GM10266 (cell line): ENCODE measurements at regions not wholly inside any gene's neighbourhood (a gene's known extent, or its start where the extent isn't known, plus 50 kb on each side); places are given as distances from the start of the nearest gene placed in this dataset.

Experiments used
- DNase-seq: peaks from one replicate; pipeline ENCODE4 v3.0.0; 2012; ENCODE audit errors: extremely low spot score
- TF ChIP-seq, protein P1 (sequence below): IDR thresholded peaks from 2 replicates; pipeline ENCODE4 v1.5.1; 2012; ENCODE audit warnings: mild to moderate bottlenecking, low read depth; ENCODE audit not compliant: control insufficient read depth, insufficient read depth; ENCODE audit errors: missing control alignments

DNA sequence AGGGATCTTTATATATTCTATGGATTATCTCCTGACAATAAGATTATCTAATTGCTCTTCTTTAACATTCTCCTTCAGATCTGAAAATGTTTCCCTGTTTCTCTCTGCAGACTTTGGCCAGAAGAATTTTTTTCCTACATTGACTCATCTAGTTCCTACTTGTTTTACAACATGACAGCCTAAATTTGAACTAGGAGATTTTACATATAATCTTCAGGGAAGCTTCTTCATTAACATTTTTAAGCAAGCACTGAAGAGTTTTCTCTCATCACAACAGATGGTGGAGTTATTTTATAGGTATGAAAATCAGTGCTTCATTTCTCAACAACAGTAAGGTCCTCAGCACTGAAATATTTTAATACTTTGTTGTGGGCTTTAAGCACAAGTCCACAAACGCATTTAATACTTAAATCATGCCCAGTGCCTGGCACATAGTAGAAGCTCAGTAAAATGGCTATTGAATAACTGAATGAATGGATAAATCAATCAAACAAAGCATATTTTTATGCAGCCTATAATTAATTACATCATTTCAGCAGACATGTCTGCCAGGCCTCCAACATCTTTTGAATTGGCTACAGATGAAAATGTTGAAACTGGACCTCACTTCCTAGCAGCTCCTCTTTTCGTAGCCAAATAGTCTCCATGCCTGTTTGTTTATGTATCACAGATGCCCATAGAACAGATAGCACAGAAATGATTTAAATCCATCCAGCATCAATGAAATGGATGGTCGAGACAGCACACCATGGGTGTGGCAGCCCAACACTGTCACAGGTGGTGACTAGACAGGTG is 117.3 kb upstream of the POU2AF2 start:
- TF ChIP-seq, protein P1, sequence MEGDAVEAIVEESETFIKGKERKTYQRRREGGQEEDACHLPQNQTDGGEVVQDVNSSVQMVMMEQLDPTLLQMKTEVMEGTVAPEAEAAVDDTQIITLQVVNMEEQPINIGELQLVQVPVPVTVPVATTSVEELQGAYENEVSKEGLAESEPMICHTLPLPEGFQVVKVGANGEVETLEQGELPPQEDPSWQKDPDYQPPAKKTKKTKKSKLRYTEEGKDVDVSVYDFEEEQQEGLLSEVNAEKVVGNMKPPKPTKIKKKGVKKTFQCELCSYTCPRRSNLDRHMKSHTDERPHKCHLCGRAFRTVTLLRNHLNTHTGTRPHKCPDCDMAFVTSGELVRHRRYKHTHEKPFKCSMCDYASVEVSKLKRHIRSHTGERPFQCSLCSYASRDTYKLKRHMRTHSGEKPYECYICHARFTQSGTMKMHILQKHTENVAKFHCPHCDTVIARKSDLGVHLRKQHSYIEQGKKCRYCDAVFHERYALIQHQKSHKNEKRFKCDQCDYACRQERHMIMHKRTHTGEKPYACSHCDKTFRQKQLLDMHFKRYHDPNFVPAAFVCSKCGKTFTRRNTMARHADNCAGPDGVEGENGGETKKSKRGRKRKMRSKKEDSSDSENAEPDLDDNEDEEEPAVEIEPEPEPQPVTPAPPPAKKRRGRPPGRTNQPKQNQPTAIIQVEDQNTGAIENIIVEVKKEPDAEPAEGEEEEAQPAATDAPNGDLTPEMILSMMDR: no peak
- DNase-seq: no peak

DNA sequence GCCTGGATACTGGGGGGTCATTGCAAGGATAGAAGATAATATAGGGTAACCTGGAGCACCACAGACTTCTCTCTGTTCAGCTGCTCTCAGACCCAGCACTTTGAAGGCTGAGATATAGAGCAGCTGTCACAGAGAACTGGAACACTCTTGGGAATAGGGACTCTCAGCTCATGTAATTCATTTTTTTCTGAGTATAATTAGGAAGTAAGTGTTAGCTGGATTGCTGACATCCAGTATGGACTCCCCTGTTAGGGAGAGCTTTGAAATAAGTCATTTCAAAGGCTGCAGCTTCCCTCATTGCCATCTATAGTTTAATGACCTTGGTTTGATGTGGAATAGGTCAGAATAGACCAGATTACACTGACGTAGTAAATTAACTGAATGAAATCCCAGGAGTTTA is 120.8 kb upstream of the POU2AF2 start:
- DNase-seq: no peak
- TF ChIP-seq, protein P1: no peak

DNA sequence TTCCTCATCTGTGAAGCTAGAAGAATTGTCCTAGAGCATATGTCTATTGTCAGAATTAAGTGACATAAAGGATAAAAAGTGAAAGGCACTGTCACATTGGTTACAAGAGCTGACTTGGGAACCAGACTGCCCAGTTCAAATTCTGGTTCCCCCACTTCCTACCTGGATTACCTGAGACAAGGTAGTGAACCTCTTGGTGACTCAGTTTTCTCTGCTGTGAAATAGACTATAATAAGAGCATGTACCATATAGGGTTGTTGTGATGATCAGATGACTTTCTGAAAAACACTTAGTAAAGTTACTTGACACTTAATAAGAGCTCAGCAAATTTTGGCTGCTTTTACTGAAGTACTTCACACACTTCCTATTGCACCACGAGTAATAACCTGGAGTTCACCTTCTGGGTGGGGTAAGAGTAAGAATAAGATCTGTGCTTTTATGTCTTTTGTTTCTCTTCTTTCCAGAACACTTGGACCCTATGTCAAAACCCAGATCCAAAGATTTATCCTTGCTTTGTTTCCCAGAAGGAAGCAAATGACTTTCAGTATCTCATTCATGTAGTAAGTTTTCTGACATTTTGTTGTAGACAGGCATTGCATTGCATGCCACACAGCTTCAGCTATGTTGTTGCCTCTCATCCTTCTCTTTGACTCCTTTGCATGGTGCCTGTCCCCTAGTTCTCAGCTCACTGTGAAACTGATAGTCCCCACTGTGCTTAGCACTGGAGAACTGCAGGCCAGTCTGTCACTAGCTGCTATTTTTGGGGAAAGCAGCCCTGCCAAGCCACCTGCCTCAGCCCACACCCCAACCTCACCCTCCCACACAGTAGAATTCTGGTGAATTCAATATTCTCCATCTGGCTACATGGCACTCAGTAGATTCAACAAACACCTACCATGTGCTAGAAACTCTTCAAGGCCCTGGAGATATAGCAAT is 121.8 kb upstream of the POU2AF2 start:
- no peak for DNase-seq
- TF ChIP-seq, protein P1: no peak

GRCh38 chr11:111120696-111121302 is 124.7 kb upstream of the POU2AF2 start:
- no peak for DNase-seq
- TF ChIP-seq, protein P1: no peak

DNA sequence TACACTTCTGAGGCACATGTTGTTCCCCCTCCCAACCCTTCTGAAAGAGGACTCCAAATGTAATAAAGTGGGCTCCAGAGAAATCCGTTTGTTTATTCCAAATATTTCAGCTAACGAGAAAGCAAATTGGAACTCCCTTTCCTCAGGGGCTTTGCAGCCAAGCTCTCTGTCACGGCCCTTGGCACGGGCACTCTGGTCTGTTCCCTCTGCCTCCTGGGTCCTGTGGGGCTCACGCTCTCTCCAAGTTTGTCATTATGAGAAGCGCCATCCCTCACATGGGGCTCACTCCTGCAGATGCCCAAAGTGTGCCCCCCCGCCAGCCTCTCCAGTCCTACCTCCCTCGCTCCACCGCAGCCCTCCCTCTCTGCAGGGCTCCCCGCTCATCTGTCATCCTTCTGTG is 125.4 kb upstream of the POU2AF2 start:
- TF ChIP-seq, protein P1: no peak
- no peak for DNase-seq

GRCh38 chr11:111119751-111120150 is 125.8 kb upstream of the POU2AF2 start:
- no peak for DNase-seq
- TF ChIP-seq, protein P1: no peak
